ENCODE measurements at regions not wholly inside any gene's neighbourhood (a gene's known extent, or its start where the extent isn't known, plus 50 kb on each side); places are given as distances from the start of the nearest gene placed in this dataset.

GRCh38 chr9:38298904-38299303 is 93.6 kb upstream of the ALDH1B1 start:
- TF ChIP-seq POLR2A (IDR thresholded peaks at IDR 0.05) (no peak), CTCF (IDR thresholded peaks at IDR 0.05) (no peak)
